AG08396 (cell line): ENCODE measurements at regions not wholly inside any gene's neighbourhood (a gene's known extent, or its start where the extent isn't known, plus 50 kb on each side); places are given as distances from the start of the nearest gene placed in this dataset.

Source experiments
- DNase-seq: peaks from one replicate; pipeline ENCODE4 v3.0.0; 2012; ENCODE audit warnings: low spot score, mixed read lengths

DNA sequence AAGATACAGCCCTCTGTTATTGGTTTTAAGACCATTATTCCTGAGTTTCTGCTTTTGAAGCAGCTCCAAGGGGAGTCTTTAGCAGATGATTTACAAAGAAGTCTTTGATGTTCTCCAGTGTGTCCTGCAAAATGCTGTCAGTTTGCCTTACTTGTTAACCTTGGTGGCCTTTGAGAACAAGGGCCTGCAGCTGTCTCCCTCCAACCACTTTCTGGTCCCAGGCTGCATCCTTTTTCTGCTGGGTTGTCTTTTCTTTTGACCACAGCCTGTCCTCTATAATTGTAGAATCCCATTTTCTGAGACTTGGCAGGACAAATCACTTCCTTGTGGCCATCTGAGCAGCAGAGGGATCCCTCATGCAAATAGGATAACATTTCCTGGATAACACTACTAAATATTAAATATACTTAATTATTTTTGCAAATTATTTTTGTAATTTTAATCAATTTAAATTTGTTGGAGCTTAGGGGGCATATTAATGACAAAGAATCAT lies 281.4 kb downstream of the DMRT2 start:
- DNase-seq, result no peak

DNA sequence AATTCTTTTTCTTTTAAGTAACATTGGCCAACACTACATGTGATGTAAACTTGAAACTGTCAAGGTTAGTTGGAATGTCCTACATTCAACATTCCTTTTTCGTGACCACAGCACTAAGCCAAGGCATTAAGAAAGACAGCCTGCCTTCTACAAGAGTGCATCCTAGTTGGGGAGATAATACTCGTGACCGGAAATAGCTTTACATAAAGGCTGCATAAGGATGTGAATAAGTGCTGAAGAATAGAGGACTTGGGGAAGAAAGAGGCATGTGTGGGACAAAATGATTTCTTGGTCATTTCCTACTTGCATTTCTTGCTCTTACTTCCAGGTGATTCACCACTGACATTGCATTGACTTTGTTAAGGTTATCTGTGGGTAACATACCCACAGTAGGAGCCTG lies 282.0 kb downstream of the DMRT2 start:
- no peak for DNase-seq

GRCh38 chr9:1335174-1335573 lies 285.0 kb downstream of the DMRT2 start:
- DNase-seq, result no peak

DNA sequence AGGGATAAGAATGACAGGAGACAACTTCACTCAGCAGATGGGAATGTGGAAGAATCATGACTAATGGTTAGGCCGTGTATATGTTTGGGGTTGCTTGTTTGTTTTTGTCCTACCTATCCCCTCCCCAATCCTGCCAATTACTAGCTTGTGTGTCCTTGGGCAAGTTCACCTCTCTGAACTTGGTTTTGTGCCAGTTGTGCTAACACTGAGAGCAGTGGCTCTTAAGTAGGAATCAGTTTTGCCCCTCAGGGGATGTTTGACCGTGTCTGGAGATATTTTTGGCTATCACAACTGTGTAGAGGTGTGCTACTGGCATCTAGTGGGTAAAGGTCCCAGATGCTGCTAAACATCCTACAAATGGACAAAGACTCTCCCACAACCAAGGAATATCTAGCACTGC lies 287.0 kb downstream of the DMRT2 start:
- DNase-seq, result no peak

- no peak for DNase-seq
These were observed 290.2 kb downstream of the DMRT2 start for GRCh38 chr9:1340390-1340789.

DNA sequence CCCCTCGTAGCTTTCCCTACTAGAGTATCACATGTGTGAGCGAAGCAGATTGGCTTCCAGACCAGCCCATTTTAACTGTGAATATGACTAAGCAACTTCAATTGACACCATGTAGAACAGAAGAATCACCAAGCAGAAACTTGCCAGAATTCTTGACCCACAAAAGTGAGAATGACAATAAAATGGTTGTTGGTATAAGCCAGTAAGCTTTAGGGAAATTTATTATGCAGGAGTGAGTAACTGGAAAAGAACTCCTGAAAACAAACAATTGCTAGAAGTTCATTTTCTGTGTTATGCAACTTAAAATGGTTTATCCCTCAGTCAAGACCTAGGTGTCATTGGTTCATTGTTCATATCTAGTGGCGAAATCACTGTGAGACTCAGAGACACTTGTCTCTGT lies 303.1 kb downstream of the DMRT2 start:
- no peak for DNase-seq

DNA sequence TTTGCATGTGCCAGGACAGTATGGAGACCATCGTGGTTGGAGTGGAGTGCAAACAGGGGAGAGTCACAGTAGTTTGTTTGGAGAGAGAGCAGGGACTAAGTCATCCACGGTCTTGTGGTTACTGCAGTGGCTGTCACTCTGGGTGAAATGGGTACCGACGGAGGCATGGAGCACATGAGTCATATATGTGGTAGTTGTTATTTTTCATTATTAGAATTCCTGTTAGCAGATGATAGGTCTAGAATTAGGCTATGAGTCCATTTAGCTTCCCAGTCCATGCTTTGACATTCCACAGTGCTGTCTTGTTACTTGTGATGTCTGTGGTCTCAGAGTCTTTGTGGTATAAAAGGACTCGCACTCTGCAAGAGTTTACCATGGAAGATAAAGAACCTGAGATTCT lies 303.9 kb downstream of the DMRT2 start:
- no peak for DNase-seq

DNA sequence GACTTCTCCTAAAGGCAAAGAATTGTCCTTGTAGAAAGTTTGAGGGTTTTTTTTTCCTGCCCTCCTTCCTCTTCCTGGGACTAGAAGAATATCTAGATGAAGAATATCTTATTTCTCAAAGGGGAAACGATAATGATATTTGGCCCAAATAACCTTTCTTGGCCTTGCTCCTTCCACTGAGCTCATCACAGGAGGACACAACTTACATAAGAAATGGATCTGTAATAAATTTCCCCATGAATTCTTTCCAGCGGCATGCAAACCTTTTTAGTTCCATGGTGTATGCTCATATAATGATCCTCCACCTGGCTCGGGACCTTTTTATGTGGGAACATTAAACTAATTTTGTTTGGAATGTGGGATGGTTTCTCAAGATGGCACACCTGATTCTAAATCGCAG lies 304.4 kb downstream of the DMRT2 start:
- no peak for DNase-seq

DNA sequence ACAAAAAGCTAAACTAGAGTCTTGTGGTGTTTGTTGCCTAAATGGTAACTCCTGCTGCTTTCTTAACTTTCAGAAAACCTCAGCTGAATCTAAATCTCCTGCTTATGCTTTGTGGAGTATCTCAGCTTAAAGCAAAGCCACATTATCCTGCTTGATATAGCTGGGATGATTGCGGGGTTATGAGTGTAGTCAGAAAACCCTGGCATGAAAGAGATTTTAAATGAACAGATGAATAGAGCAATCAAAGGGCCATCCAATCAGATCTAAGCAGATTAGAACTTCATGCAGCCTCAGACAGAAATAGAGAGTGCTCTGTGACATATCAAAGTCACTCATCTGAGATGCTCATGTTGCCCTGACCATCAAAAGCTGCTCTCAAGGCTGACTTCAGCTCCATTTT lies 305.5 kb downstream of the DMRT2 start:
- no peak for DNase-seq

DNA sequence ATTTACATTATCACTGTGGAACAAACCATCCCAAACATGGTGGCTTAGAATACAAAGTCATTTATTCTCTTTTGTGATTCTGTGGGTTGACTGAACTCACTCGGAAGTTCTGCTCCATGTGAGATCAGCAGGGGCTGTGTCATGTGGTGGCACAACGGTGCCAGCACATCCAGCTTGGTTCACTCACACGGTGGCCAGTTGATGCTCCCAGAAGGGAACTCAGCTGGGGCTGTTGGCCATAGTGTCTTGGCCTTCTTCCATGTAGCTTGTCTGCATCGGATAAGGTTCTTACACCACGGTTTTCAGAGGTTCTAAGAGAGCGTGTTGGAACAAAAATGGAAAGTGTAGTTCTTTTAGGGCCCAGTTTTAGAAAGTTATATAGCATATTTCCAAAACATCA lies 312.7 kb downstream of the DMRT2 start:
- no peak for DNase-seq

- no peak for DNase-seq
These were observed 316.1 kb downstream of the DMRT2 start for GRCh38 chr9:1366276-1366675.

DNA sequence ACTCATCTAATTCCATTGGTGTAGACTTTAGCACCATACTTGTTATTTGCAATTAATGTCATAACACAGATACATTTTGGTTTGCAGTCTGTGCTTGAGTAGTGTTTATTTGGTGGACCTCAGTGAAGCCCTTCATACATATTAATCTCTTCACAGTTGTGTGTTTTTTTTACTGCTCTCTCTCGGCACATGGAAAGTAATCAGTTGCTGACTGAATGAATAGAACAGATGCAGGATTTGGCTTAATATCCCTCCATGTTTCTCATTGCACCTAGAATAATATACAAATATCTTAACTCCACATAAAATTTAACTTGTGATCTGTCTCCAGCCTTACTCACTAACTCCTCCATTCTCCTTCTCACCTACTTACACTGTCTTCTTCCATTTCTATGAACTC lies 319.1 kb downstream of the DMRT2 start:
- no peak for DNase-seq

GRCh38 chr9:1373445-1373844 lies 323.3 kb downstream of the DMRT2 start:
- no peak for DNase-seq

- DNase-seq, result no peak
These were observed 333.8 kb downstream of the DMRT2 start for GRCh38 chr9:1383899-1384455.

GRCh38 chr9:1384816-1385215 lies 334.7 kb downstream of the DMRT2 start:
- DNase-seq, result no peak

DNA sequence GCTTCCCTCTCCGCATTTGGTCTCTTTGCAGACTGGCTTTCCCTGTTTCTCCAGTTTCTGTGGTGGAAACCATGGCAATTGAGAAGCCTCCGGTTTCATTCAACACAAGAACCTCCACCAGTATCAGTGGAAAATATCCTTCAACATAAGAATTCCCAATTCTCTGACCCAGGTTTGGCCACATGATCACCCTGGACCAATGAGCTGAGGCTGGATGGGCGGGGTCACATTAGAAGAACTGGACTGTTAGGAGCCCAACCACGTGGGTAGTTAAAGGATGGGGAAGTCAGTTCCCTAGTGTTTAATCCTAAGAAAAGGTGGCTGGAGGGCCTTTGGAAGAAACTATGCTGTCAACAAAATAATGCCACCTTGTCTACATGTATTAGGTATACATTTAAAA lies 336.3 kb downstream of the DMRT2 start:
- no peak for DNase-seq

DNA sequence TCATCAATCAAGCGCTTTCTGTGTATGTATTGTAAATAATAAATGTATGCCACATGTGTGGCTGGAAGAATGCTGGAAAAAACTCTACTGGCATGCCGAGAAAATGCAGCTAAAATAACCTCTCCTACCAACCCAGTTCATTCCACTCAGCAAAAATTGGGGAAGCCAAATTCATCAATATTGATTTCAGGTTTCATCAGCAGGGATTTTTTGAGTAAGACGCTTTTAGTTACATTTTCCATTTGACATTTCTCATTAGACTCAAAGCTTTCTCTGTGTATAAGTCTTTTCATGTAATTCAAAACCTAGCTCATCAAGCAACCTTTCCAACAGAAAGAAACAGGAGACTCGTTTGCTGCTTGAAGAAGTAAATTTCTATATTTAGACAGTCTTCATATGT lies 338.1 kb downstream of the DMRT2 start:
- DNase-seq, result no peak

DNA sequence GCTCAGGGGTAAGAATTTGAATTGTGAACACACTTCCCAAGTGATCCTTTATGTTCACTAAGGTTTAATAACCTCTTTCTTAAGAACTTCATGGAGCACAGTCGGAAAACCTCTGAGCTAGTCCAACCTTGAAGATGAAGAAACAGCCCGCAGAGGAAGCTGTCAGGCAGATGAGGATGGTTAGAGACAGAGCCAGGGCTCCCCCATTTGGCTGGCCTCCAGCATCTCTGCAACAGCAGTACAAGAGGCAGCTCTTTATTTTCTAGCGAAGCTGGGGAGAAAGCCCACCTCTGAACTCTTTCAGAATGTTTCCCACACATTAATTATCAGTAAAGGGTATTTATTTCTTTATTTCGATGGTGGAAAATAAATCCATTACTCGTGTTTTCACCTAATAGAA lies 350.8 kb downstream of the DMRT2 start:
- DNase-seq, result no peak

- DNase-seq, result no peak
These were observed 354.8 kb downstream of the DMRT2 start for GRCh38 chr9:1404940-1405339.

GRCh38 chr9:1411826-1412225 lies 361.7 kb downstream of the DMRT2 start:
- no peak for DNase-seq

DNA sequence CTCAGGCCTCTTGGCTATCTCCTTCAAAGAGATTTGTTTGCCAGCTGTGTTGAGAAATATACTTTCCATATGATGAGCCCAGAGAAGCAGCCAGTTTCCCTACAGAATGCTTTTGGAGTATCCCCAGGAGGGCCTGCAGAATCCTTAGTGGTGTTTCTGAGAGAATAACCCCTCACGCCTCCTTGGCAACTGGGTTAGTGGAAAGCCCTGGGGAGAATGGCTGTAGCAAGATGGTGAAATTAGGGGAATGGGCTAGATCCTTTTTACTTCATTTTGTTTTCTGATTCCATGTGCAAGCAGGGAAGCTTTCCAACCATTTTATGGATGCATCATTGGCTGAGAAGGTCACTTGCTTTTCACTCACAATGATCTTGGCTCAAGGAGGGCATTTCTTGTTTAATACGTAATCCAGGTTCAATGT lies 364.6 kb downstream of the DMRT2 start:
- no peak for DNase-seq

- no peak for DNase-seq
These were observed 365.0 kb downstream of the DMRT2 start for GRCh38 chr9:1415146-1415545.

DNA sequence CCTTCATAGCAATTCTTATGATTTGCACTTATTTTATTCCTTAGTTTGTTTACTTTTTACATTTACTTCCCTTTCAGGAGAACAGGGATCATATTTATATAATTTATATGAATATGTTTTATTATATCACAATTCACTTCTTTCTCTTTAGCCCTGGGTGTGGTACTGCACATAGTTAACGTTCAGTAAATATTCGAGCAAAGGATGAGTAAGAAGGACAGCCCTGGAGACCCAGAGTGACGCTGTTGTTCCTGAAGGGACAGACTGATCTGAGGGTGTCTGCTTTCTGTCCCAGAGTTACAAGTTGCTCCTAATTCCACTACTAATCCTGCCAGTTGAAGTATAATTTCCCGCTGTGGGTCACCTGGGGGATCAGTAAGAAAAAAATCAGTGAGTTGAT lies 366.1 kb downstream of the DMRT2 start:
- no peak for DNase-seq

DNA sequence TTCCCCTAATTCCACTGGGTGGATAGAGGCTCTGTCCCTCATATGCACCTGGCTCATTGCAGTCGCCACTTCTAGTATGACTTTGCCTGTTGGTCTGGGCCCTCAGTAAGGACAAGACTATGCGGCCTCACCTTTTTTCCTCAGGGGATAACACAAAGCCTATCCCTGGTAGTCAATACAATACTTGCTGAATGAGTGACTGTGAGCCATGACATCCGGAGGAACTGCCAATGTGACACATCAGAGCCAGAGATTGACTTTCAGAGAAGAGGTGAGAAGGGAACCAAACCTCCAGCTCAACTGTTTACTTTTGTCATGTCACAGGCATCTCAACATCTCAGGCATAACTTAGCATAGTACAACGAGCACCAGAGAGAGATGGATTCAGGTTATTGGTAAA lies 371.3 kb downstream of the DMRT2 start:
- no peak for DNase-seq

GRCh38 chr9:1427875-1428274 lies 377.7 kb downstream of the DMRT2 start:
- no peak for DNase-seq
